Kidney (tissue), 13 donors: ENCODE measurements at regions not wholly inside any gene's neighbourhood (a gene's known extent, or its start where the extent isn't known, plus 50 kb on each side); places are given as distances from the start of the nearest gene placed in this dataset.
A peak's percentile ranks its signal among the peaks of the same experiment; 100 is the strongest.

Experiments
- DNase-seq, 5 donors: peaks; one replicate each; pipeline ENCODE4 v3.0.0-alpha.2; 2013 to 2020
- FAIRE-seq: peaks from 2 replicates; lab custom pipeline; 2012; peaks lifted over from hg19 to GRCh38; lab: Jason Lieb, UNC
- H3K27ac ChIP-seq, 2 donors: one replicate each; pipeline ENCODE4 v1.7.0; 2013; ENCODE audit warnings: low read depth in 2 of 2, low read length in 2 of 2, inconsistent platforms in 1 of 2
- H3K27me3 ChIP-seq: one replicate; pipeline ENCODE4 v1.7.1; 2013; ENCODE audit warnings: low read length, inconsistent platforms; ENCODE audit not compliant: control insufficient read depth, insufficient read depth
- H3K36me3 ChIP-seq, 3 donors: one replicate each; pipeline versions ENCODE4 v1.7.0 to v1.7.1; 2013; ENCODE audit warnings: low read length in 3 of 3, control low read depth in 1 of 3, inconsistent platforms in 1 of 3; ENCODE audit not compliant: insufficient read depth in 3 of 3, control insufficient read depth in 2 of 3
- H3K4me1 ChIP-seq, 3 donors: one replicate each; pipeline versions ENCODE4 v1.7.0 to v1.7.1; 2013; ENCODE audit warnings: low read length in 3 of 3, inconsistent platforms in 1 of 3, low read depth in 1 of 3; ENCODE audit not compliant: control insufficient read depth in 2 of 3, insufficient read depth in 2 of 3
- H3K4me3 ChIP-seq, 3 donors: one replicate each; pipeline versions ENCODE4 v1.7.0 to v1.8.1; 2013; ENCODE audit warnings: low read length in 3 of 3, control low read depth in 1 of 3, inconsistent platforms in 1 of 3
- H3K9ac ChIP-seq, 3 donors: one replicate each; pipeline versions ENCODE4 v1.7.0 to v1.7.1; 2013; ENCODE audit warnings: low read length in 3 of 3, control low read depth in 1 of 3, inconsistent platforms in 1 of 3
- H3K9me3 ChIP-seq, 3 donors: one replicate each; pipeline versions ENCODE4 v1.7.0 to v1.7.1; 2013; ENCODE audit warnings: low read length in 3 of 3, control low read depth in 1 of 3, inconsistent platforms in 1 of 3; ENCODE audit not compliant: control insufficient read depth in 2 of 3, insufficient read depth in 1 of 3
- intact Hi-C: fragments of 100-400 bp; cut with DNase I; formaldehyde crosslinking; loops from one replicate; pipeline ENCODE4 v1.11.1; 2022
- TF ChIP-seq, protein P1 (sequence below): IDR thresholded peaks from 3 replicates; pipeline ENCODE4 v1.5.1; 2012; ENCODE audit warnings: mild to moderate bottlenecking, moderate library complexity, borderline replicate concordance; ENCODE audit not compliant: insufficient read depth; ENCODE audit errors: extremely low read depth
- donor health status: control.
- donor health status: control.
- donor health status: control.
- donor health status: control.
- donor health status: control.
- donor health status: DM: yes; HTN: yes; CAD: no.
- donor health status: Normal renal cell carcinoma (clear cell type).

DNA sequence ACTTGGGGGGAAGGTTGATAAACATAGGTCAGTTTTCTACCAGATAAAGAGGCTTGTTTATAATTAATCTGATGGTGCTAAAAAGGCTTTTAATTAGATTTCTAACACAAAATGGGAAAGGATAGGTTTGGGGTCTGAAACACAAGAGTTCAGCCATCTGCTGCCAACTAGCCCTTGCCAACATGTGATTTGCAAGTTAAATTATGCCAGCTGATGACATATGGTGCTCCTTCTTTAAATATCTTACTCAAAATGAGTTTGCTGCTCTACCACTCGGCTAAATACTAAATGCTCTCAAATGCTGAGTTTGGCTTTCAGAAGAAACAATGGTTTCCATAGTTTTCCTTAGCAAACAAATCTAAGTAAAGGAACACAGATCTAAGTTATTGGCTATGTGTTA, 557.8 kb upstream of the CCDC54 start:
- Histone ChIP-seq H3K4me3 (no peak overlapping the region), H3K27me3 (no peaks in the 10 kb centered on the region), H3K4me1 (peaks cover 0 to under 1% (median 0%) of the 10 kb centered on the region in 3 donors), H3K9ac (no peak overlapping the region), H3K9me3 (no peaks in the 10 kb centered on the region), H3K27ac (no peak overlapping the region), H3K36me3 (no peaks in the 10 kb centered on the region)
- no peak for FAIRE-seq
- no peak for DNase-seq
- intact Hi-C loops, result no loop called here
- TF ChIP-seq, protein P1, sequence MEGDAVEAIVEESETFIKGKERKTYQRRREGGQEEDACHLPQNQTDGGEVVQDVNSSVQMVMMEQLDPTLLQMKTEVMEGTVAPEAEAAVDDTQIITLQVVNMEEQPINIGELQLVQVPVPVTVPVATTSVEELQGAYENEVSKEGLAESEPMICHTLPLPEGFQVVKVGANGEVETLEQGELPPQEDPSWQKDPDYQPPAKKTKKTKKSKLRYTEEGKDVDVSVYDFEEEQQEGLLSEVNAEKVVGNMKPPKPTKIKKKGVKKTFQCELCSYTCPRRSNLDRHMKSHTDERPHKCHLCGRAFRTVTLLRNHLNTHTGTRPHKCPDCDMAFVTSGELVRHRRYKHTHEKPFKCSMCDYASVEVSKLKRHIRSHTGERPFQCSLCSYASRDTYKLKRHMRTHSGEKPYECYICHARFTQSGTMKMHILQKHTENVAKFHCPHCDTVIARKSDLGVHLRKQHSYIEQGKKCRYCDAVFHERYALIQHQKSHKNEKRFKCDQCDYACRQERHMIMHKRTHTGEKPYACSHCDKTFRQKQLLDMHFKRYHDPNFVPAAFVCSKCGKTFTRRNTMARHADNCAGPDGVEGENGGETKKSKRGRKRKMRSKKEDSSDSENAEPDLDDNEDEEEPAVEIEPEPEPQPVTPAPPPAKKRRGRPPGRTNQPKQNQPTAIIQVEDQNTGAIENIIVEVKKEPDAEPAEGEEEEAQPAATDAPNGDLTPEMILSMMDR, result no peak

DNA sequence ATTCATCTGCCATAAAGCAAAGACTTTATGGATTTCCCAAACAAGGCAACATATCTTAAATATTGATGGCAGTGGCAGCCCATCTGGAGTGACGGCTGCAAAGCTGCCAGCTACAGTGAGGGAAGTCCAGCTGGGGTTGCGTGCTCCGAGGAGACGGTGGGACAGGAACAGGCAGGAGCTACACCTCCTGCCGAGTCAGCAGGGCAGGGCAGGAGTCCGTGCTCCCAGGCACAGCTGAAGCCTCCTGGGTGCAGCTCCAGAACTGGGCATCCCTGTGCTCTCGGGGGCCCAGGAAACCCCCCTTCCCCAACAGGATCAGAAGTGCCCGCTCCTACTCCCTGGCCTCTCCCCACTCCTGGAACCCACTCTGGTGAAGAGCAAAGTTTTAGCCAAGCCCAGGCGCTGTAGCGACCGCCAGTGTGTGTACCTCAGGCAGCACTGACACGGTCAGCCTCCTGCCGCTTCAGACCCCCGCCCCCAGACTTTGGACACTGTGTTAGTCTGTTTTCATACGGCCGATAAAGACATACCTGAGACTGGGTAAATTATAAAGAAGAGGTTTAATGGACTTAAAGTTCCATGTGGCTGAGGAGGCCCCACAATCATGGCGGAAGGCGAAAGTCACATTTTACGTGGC, 556.4 kb upstream of the CCDC54 start:
- Histone ChIP-seq H3K27me3 (no peaks in the 10 kb centered on the region), H3K9ac (no peak overlapping the region), H3K27ac (no peak overlapping the region), H3K9me3 (no peaks in the 10 kb centered on the region), H3K36me3 (no peaks in the 10 kb centered on the region), H3K4me1 (peaks cover 0 to 3% (median 0%) of the 10 kb centered on the region in 3 donors), H3K4me3 (no peak overlapping the region)
- intact Hi-C loops, result no loop called here
- TF ChIP-seq, protein P1, result no peak
- FAIRE-seq (no peak), DNase-seq (peak in 1 of 5 donors; percentile 46)

DNA sequence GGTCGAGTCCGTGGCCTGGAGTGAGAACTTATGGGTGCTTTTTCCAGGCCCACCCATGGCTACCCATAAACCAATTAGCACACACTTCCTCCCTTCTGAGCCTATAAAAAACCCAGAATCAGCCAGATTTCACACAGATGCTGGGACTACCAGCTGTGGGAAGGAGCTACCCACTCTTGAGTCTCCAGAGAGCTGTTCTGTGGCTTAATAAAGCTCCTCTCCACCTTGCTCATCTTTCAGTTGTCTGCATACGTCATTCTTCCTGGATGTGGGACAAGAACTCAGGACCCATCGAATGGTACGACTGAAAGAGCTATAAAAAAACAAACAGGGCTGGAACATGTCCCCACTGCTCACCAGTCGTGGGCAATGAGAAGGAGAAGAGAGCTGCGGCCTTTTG, 555.4 kb upstream of the CCDC54 start:
- Histone ChIP-seq H3K27me3 (no peaks in the 10 kb centered on the region), H3K36me3 (no peaks in the 10 kb centered on the region), H3K9ac (no peak overlapping the region), H3K4me1 (peaks cover 0 to 3% (median 0%) of the 10 kb centered on the region in 3 donors), H3K9me3 (no peaks in the 10 kb centered on the region), H3K4me3 (no peak overlapping the region), H3K27ac (no peak overlapping the region)
- intact Hi-C loops, result no loop called here
- FAIRE-seq, result no peak
- TF ChIP-seq, protein P1, result no peak
- no peak for DNase-seq

DNA sequence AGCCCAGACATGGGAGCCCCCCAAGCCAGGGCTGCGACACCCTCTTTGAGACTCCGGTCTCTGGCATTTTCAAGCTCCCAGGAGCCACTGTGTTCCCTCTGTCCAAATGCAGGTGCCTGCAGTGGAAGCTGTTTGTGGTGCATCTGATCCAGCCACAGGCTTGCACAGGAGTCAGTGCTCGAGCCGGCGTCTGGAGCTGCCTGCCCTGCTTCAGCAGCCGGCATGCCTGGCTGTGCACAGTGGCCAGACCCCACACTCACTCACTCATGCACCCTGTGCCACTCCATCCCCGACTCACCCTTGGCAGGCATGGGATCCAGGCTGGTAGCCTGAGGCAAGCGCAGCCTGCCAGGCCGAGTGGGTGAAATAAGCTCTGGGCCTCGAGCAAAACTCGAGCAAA, 555.0 kb upstream of the CCDC54 start:
- no peaks in the 10 kb centered on the region for H3K36me3 ChIP-seq
- H3K4me3 ChIP-seq, result no peak overlapping the region
- FAIRE-seq (no peak), DNase-seq (peak in 1 of 5 donors; percentile 54)
- peaks cover 0 to 3% (median 0%) of the 10 kb centered on the region in 3 donors for H3K4me1 ChIP-seq
- no peak overlapping the region for H3K27ac ChIP-seq
- no peaks in the 10 kb centered on the region for H3K9me3 ChIP-seq
- TF ChIP-seq, protein P1, result no peak
- no peaks in the 10 kb centered on the region for H3K27me3 ChIP-seq
- H3K9ac ChIP-seq, result no peak overlapping the region
- intact Hi-C loops, result no loop called here
